ENCODE measurements at regions not wholly inside any gene's neighbourhood (a gene's known extent, or its start where the extent isn't known, plus 50 kb on each side); places are given as distances from the start of the nearest gene placed in this dataset.

DNA sequence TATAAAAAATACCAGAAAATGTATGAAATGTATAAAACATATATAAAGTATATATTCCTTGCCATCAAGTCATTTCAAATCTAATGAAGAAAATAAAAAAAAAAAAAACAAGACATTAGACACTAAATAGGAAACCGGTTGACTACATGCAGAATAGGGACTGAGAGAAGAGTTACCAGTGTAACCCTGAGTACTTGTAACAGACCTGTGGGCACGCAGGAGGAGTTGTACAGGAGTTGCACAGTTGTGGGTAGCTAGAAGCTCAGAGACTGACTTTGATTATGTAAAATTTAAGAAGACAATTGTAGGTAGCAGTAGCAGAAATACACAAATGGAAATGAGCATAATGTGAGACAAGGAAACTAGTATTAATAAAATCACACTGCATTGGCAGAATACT, 112.4 kb upstream of the DST start:
- Histone ChIP-seq H3K9me3 (ENCODE audit: insufficient read depth, low read depth, low read length) (no peaks in the 10 kb centered on the region), H3K9ac (ENCODE audit: low read depth, low read length, poor library complexity, severe bottlenecking) (no peak overlapping the region), H3K79me2 (ENCODE audit: insufficient read depth, low read length) (peaks cover 24% of the 10 kb centered on the region), H3K9me2 (replicated peaks; ENCODE audit: low read depth, low read length) (no peaks in the 10 kb centered on the region), H3F3A (ENCODE audit: low read depth) (no peaks in the 10 kb centered on the region), H3K4me3 (ENCODE audit: low read length, poor library complexity, severe bottlenecking) (no peak overlapping the region), H4K20me1 (ENCODE audit: insufficient read depth, low read length, poor library complexity, severe bottlenecking) (no peaks in the 10 kb centered on the region), H3K4me2 (ENCODE audit: low read depth, low read length, poor library complexity, severe bottlenecking) (no peak overlapping the region), H3K4me1 (ENCODE audit: insufficient read depth, low read length, poor library complexity, severe bottlenecking) (peaks cover 40% of the 10 kb centered on the region), H3K27me3 (ENCODE audit: insufficient read depth, low read length, poor library complexity, severe bottlenecking) (no peaks in the 10 kb centered on the region), H3K36me3 (ENCODE audit: insufficient read depth, low read length) (no peaks in the 10 kb centered on the region), H2AFZ (ENCODE audit: low read length) (no peak overlapping the region)
- TF ChIP-seq, protein P1, sequence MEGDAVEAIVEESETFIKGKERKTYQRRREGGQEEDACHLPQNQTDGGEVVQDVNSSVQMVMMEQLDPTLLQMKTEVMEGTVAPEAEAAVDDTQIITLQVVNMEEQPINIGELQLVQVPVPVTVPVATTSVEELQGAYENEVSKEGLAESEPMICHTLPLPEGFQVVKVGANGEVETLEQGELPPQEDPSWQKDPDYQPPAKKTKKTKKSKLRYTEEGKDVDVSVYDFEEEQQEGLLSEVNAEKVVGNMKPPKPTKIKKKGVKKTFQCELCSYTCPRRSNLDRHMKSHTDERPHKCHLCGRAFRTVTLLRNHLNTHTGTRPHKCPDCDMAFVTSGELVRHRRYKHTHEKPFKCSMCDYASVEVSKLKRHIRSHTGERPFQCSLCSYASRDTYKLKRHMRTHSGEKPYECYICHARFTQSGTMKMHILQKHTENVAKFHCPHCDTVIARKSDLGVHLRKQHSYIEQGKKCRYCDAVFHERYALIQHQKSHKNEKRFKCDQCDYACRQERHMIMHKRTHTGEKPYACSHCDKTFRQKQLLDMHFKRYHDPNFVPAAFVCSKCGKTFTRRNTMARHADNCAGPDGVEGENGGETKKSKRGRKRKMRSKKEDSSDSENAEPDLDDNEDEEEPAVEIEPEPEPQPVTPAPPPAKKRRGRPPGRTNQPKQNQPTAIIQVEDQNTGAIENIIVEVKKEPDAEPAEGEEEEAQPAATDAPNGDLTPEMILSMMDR (conservative IDR thresholded peaks at IDR 0.05; ENCODE audit: low read length): no peak
- no peak for TF ChIP-seq EZH2phosphoT487 (IDR thresholded peaks at IDR 0.05; ENCODE audit: borderline replicate concordance)

GRCh38 chr6:56753811-56754210, 111.1 kb upstream of the DST start:
- no peaks in the 10 kb centered on the region for H3K9me3 ChIP-seq (ENCODE audit: insufficient read depth, low read depth, low read length)
- no peaks in the 10 kb centered on the region for H3K9me2 ChIP-seq (replicated peaks; ENCODE audit: low read depth, low read length)
- H3K4me2 ChIP-seq (ENCODE audit: low read depth, low read length, poor library complexity, severe bottlenecking): no peak overlapping the region
- H3K79me2 ChIP-seq (ENCODE audit: insufficient read depth, low read length): peaks cover 24% of the 10 kb centered on the region
- H3F3A ChIP-seq (ENCODE audit: low read depth): no peaks in the 10 kb centered on the region
- H4K20me1 ChIP-seq (ENCODE audit: insufficient read depth, low read length, poor library complexity, severe bottlenecking): no peaks in the 10 kb centered on the region
- TF ChIP-seq, protein P1 (conservative IDR thresholded peaks at IDR 0.05; ENCODE audit: low read length): no peak
- TF ChIP-seq EZH2phosphoT487 (IDR thresholded peaks at IDR 0.05; ENCODE audit: borderline replicate concordance): no peak
- H3K4me1 ChIP-seq (ENCODE audit: insufficient read depth, low read length, poor library complexity, severe bottlenecking): peaks cover 38% of the 10 kb centered on the region
- H3K4me3 ChIP-seq (ENCODE audit: low read length, poor library complexity, severe bottlenecking): no peak overlapping the region
- no peak overlapping the region for H3K9ac ChIP-seq (ENCODE audit: low read depth, low read length, poor library complexity, severe bottlenecking)
- no peaks in the 10 kb centered on the region for H3K27me3 ChIP-seq (ENCODE audit: insufficient read depth, low read length, poor library complexity, severe bottlenecking)
- no peaks in the 10 kb centered on the region for H3K36me3 ChIP-seq (ENCODE audit: insufficient read depth, low read length)
- no peak overlapping the region for H2AFZ ChIP-seq (ENCODE audit: low read length)

DNA sequence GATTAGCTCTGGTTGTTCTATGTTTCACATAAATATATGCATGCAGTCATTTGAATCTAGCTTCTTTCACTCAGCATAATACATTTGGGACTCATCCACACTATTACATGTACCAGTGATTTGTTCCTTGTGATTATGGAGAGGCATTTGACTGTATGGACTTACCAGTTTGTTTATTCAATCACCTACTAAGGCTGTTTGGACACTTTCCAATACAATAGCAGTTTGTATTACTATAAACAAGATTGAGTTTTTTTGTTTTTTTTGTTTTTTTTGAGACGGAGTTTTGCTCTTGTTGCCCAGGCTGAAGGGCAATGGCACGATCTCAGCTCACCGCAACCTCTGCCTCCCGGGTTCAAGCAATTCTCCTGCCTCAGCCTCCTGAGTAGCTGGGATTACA, 109.8 kb upstream of the DST start:
- peaks cover 18% of the 10 kb centered on the region for H3K79me2 ChIP-seq (ENCODE audit: insufficient read depth, low read length)
- TF ChIP-seq, protein P1 (conservative IDR thresholded peaks at IDR 0.05; ENCODE audit: low read length): no peak
- no peak for TF ChIP-seq EZH2phosphoT487 (IDR thresholded peaks at IDR 0.05; ENCODE audit: borderline replicate concordance)
- no peaks in the 10 kb centered on the region for H3K27me3 ChIP-seq (ENCODE audit: insufficient read depth, low read length, poor library complexity, severe bottlenecking)
- no peak overlapping the region for H2AFZ ChIP-seq (ENCODE audit: low read length)
- no peak overlapping the region for H3K4me3 ChIP-seq (ENCODE audit: low read length, poor library complexity, severe bottlenecking)
- no peaks in the 10 kb centered on the region for H3K9me2 ChIP-seq (replicated peaks; ENCODE audit: low read depth, low read length)
- no peaks in the 10 kb centered on the region for H3K36me3 ChIP-seq (ENCODE audit: insufficient read depth, low read length)
- no peaks in the 10 kb centered on the region for H4K20me1 ChIP-seq (ENCODE audit: insufficient read depth, low read length, poor library complexity, severe bottlenecking)
- H3K9ac ChIP-seq (ENCODE audit: low read depth, low read length, poor library complexity, severe bottlenecking): no peak overlapping the region
- H3K4me1 ChIP-seq (ENCODE audit: insufficient read depth, low read length, poor library complexity, severe bottlenecking): peaks cover 26% of the 10 kb centered on the region
- no peaks in the 10 kb centered on the region for H3F3A ChIP-seq (ENCODE audit: low read depth)
- H3K9me3 ChIP-seq (ENCODE audit: insufficient read depth, low read depth, low read length): no peaks in the 10 kb centered on the region
- no peak overlapping the region for H3K4me2 ChIP-seq (ENCODE audit: low read depth, low read length, poor library complexity, severe bottlenecking)
